Endothelial cell of umbilical vein (primary cell): ENCODE measurements at regions not wholly inside any gene's neighbourhood (a gene's known extent, or its start where the extent isn't known, plus 50 kb on each side); places are given as distances from the start of the nearest gene placed in this dataset.

ENCODE experiments used
- EZH2 ChIP-seq: IDR thresholded peaks from 2 replicates; pipeline ENCODE4 v1.6.1; 2012; ENCODE audit warnings: borderline replicate concordance, low read depth, mild to moderate bottlenecking, moderate library complexity, low read length, inconsistent platforms; ENCODE audit not compliant: severe bottlenecking
- POLR2A ChIP-seq: IDR thresholded peaks from 2 replicates; pipeline ENCODE4 v1.6.1; 2012; ENCODE audit warnings: low read depth, mild to moderate bottlenecking, control low read depth, low read length
- TF ChIP-seq, protein P1 (sequence below), 2 donors: IDR thresholded peaks; 1 replicate in 1 of 2; 2 replicates in 1 of 2; pipeline ENCODE4 v1.5.1; 2011; ENCODE audit warnings: low read length in 2 of 2, mild to moderate bottlenecking in 2 of 2, moderate library complexity in 2 of 2, control low read depth in 1 of 2, inconsistent platforms in 1 of 2, low read depth in 1 of 2; ENCODE audit not compliant: insufficient read depth in 1 of 2; ENCODE audit errors: extremely low read depth in 1 of 2

DNA sequence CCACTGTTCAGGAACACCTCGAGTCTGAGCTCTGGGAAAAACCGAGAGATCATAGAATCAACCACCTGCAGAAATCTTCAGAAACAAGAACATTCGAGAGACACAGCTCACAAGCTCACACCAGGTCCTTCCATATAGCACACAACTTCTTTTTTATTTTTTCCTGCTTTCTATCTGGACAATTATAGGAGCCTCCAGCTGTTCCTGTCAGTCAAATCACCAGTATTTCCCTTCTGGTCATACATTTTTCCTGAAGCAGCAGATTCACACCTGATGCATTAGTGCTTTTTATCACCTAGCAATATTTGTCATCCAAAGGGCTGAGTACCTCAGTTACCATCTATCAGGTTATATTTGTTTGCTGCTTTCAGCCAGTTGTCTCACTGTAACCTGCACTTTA is 323.5 kb downstream of the FOXO1 start:
- TF ChIP-seq EZH2 (no peak), POLR2A (no peak)
- TF ChIP-seq, protein P1, sequence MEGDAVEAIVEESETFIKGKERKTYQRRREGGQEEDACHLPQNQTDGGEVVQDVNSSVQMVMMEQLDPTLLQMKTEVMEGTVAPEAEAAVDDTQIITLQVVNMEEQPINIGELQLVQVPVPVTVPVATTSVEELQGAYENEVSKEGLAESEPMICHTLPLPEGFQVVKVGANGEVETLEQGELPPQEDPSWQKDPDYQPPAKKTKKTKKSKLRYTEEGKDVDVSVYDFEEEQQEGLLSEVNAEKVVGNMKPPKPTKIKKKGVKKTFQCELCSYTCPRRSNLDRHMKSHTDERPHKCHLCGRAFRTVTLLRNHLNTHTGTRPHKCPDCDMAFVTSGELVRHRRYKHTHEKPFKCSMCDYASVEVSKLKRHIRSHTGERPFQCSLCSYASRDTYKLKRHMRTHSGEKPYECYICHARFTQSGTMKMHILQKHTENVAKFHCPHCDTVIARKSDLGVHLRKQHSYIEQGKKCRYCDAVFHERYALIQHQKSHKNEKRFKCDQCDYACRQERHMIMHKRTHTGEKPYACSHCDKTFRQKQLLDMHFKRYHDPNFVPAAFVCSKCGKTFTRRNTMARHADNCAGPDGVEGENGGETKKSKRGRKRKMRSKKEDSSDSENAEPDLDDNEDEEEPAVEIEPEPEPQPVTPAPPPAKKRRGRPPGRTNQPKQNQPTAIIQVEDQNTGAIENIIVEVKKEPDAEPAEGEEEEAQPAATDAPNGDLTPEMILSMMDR (IDR thresholded peaks at IDR 0.05; ENCODE audit: extremely low read depth in 1 of 2, insufficient read depth in 1 of 2, low read depth in 1 of 2, low read length in 2 of 2), result no peak
